ENCODE measurements at regions not wholly inside any gene's neighbourhood (a gene's known extent, or its start where the extent isn't known, plus 50 kb on each side); places are given as distances from the start of the nearest gene placed in this dataset.

- TF ChIP-seq POLR2A (IDR thresholded peaks at IDR 0.05) (no peak), CTCF (IDR thresholded peaks at IDR 0.05) (no peak)
These were observed 153.7 kb downstream of the IL20RB start for GRCh38 chr3:137111497-137111896.

All from gastroesophageal sphincter (tissue), 3 donors.